ENCODE measurements at regions not wholly inside any gene's neighbourhood (a gene's known extent, or its start where the extent isn't known, plus 50 kb on each side); places are given as distances from the start of the nearest gene placed in this dataset.
"Not testable (repeated sequence)": the region's sequence is repeated elsewhere in the genome, so short reads cannot be mapped to it uniquely, and the experiment has no call there.

DNA sequence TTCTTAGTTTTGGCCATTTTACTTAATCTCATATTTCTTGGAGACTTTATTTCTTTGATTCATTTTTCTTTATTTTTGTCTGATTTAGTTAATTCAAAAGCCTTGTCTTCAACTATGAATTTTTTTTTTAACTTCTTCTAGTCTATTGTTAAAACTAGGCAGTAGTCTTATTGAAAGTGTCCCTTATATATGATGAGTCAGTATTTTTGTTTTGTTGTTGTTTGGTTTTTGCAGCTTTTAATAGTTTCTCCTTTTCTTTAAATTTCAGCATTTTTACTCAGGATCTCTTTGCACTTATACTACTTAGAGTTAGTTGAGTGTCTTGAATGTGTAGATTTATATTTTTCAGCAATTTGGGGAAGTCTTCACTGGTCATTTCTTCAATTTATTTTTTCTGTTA is 758.5 kb upstream of the CDH8 start:
- no peak for DNase-seq

- not testable (repeated sequence) for DNase-seq
Observed at GRCh38 chr16:62780081-62780480, 743.8 kb upstream of the CDH8 start.

DNA sequence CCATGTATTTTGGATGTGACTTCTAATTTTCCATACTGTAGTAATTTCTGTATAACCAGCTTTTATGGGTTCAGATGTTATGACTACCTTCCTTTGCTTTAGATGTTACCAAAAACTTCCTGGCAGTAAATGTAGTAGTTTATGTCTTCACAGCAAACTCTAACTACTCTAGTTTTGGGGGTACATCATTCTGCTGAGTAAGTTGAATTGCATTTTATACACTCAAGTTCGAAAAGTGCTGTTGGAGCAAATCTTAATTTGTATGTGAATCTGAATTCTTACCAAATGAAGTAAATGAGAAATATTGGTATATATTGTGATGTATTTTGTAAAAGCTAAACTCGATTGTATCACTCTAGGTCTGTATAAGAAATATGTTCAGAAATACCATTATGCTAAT is 728.3 kb upstream of the CDH8 start:
- DNase-seq: no peak

GRCh38 chr16:62760398-62760797 is 724.2 kb upstream of the CDH8 start:
- DNase-seq: no peak

DNA sequence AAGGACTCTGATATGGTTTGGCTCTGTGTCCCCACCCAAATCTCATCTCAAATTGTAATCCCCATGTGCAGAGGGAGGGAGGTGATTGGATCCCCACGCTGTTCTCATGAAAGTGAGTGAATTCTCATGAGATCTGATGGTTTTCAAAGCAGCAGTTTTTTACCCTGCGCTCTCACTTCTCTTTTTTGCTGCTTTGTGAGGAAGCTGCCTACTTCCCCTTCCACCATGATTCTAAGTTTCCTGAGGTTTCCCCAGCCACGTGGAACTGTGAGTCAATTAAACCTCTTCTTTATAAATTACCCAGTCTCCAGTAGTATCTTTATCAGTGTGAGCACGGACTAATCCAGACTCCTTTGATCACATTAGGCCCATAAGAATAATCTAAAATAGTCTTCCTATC is 719.7 kb upstream of the CDH8 start:
- DNase-seq: no peak

- no peak for DNase-seq
Observed at GRCh38 chr16:62752854-62753253, 716.6 kb upstream of the CDH8 start.

GRCh38 chr16:62751218-62751617 is 715.0 kb upstream of the CDH8 start:
- no peak for DNase-seq

DNA sequence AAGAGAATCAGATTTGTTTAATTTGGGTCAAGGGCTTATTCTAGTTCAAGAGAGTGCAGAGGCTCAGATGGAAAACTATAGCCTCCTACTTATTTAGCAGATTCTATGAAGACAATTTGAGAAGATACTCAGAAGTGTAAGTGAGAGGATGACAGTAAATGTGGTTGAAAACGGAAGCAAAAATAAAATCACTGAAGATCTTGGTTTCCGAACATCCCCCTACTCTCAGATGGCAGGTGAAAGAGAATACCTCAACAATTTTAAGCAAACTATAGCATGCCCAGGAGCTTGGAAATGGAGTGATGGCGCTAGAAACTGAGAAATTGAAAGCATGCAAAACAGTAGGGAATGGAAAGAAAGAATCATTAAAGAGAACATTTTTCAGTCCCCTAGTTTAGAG is 705.5 kb upstream of the CDH8 start:
- DNase-seq: no peak

GRCh38 chr16:62738666-62739460 is 702.6 kb upstream of the CDH8 start:
- DNase-seq: no peak

GRCh38 chr16:62732092-62732491 is 695.9 kb upstream of the CDH8 start:
- no peak for DNase-seq

GRCh38 chr16:62724670-62725269 is 688.5 kb upstream of the CDH8 start:
- DNase-seq: not testable (repeated sequence)

- no peak for DNase-seq
Observed at GRCh38 chr16:62720651-62721050, 684.4 kb upstream of the CDH8 start.

DNA sequence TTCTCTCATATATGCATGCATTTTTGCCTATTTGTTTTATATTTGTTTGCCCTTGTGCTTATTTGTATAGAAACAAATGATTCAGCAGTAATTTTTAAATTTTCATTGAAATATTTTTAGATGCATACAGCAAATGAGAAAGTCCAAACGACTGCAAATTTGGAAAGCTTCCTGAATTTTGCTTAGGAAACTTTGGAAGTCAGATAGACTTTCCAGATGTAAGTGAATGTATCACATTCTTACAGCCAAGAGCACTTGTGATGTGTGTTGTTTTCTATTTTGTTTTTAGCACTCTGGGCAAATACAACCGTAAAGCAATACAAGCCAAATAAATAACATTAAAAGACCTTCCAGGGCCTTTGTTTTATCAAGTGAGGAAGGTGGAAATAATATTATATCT is 680.8 kb upstream of the CDH8 start:
- DNase-seq: no peak

GRCh38 chr16:62715701-62716100 is 679.5 kb upstream of the CDH8 start:
- DNase-seq: no peak

DNA sequence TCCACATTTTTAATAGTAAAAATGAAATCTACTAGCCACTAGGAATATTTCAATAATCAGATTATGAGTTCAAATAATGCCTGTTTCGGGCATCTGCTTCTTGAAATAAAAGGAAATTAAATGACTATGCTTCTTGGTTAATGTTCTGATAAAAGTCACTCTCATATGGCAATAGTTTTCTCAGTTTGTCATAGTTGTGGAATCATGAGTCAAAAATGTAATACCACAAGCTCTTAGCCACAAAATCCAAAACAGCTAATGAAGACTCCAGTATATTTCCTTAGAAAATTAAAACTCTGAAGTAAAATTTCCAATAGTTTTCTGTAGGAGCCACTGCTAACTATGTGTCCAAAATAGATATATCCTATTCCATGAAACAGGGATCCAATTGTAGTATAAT is 676.3 kb upstream of the CDH8 start:
- DNase-seq: no peak

DNA sequence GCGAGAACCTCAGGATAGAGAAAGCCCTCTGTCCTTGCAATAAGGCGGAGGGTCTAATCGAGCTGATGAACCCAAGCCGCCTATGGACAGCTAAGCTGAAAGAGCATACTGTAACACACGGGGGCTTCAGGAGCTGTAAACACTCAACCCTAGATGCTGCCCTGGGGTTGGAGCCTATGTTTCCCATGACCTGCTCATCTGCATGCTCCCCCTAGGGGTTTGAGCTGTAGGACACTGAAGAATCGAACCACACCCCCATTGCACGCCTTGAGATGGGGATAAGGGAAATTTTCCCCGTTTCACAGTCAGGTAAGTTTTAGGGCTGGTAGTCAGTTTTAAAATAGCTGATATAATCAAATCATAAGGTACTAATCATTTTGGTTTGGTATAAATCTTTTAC is 675.6 kb upstream of the CDH8 start:
- DNase-seq: no peak

DNA sequence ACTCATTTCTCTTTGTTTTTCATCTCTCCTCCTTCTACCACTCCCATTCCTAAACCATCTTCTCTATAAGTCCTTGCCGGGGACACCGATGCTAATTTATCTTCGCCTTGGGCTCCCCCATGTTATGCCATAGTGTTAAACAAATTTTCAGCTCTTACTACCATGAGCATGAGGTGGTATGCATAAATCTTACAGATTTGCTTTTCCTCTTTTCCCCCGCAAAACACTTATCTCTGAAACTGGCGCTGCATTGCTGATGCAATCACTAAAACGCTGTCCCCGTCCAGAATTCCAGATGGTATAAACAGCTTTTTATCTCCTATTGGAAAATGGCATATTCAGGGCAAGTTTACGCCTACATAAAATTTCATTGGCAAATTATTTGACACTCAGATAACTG is 673.6 kb upstream of the CDH8 start:
- DNase-seq: no peak

DNA sequence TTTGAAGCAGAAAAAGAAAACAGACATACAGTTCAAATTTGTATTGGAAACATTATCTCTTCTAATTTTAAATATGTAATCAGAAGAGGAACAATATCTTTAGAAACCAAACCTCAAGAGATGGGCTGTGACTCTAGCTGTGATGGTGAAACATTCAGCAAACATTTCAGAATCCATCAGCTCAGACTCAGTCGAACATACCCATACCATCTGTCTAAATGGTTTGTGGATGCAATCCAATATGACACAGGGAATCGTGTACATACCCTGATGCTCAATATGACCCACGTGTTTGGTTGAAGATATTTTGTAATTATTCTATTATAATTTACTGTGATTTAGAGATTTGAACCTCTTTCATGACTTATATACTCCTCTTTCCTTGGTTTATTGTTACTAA is 665.2 kb upstream of the CDH8 start:
- no peak for DNase-seq

DNA sequence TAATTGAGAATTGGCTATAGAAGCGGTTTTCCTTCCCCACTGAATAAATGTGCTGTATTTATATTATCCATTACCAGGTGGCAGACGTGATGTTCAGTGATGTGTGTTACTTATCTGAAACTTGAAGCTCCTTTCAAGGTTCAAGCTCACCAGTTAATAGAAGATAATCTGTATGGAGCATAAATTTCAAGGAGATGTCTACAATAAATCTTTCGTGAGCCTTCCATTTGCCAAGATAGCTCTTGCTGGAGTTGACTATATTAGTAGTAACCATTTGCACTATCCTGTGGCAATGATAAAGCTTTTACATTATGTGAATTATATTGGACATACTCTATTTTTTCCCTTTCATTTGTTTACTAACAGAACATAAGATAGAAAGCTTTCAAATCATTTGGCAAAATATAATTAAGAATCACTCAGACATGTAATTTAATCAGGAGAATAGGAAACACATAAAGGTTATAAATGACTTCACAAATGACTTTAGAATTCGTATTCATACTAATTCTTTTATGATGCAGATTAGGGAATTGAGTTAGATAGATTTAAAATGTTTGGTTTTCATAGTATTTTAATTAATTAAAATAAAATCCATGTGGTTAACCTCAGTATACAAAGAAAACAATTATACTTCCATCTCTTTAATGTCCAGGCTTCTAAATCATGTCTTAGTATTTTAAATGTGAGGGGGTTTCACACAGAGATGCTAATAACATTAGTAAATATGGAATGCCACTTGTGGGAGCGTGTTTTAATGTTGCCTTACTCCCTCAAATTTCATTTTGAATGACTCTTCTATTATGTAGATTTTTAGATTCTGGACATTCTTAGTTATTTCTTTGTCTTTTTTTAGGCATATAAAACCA is 664.4 kb upstream of the CDH8 start:
- DNase-seq: no peak

- no peak for DNase-seq
Observed at GRCh38 chr16:62692685-62693084, 656.4 kb upstream of the CDH8 start.

DNA sequence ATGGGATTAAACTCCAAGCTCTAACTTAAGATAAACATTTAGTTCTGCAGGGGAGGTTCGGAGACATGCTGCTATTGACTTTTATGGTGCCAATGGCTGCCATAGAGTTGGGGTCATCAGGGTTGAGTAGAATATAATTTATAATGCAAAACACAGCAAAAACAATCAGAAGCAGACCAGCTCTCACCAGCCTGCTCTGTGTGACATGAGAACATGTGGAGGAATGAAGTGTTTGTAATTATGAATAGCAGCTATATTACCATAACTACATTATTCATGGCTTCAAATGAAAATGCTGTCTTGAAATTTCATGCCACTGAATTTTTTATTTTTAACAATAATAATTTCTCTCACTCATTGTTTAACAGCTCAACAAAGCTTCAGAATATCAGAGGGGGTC is 645.6 kb upstream of the CDH8 start:
- DNase-seq: no peak

GRCh38 chr16:62678796-62679195 is 642.6 kb upstream of the CDH8 start:
- no peak for DNase-seq

DNA sequence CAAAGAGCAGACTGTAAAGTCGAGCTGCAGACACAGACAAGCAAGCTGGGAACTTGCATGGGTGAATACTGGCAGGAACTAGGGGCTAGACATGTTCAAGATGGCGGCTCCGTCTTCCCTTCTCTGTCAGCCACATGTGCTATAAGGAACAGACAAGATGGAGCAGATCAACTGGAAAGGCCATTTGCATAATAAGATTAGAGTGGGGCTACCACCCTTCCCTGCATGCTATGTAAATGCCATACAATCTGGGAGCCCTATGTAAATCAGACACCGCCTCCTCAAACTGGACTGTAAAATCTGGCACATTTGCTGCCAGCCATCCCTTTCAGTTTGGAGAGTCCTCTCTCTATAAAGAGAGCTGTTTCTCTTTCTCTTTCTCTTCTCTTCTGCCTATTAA is 640.1 kb upstream of the CDH8 start:
- no peak for DNase-seq

DNA sequence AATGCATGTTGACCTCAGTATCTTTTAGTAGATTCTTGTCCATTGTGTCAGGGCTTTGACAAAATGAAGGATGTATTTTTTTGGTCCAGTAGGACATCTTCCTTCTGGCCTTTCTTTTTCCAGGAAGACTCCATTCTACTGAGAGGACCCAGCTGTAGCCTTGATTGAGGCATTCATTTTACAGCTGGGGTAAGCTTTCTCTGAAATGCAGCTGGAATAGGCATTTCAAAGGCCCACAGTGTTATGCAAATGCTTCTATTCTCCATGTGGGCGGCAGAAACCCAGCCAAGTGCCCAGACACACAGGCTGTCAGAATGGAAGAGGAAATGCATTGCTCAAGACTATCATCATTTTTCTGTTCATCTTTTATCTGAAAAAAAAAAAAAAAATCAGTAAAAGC is 629.0 kb upstream of the CDH8 start:
- no peak for DNase-seq
